ENCODE measurements at regions not wholly inside any gene's neighbourhood (a gene's known extent, or its start where the extent isn't known, plus 50 kb on each side); places are given as distances from the start of the nearest gene placed in this dataset.

DNA sequence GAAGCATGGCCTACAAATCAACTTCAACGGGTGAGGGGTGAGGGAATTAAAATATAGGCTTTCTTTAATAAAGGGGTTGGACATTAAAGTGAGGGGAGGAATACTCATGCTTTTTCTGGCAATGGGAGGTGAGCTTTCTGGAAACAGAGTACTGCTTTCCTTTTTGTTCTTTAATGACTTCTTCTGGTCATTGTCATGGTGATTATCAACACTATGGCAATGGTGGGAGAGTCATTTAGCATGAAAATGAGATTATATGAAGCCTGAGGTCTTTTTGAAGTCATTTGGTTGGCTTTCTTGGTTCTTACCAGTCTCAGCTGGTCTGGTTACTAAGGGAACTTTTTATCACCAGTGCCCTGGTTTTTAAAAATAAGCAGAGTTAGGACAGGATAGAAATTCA is 475.8 kb upstream of the LRRC4C start:
- TF ChIP-seq CTCF (IDR thresholded peaks at IDR 0.05) (no peak), POLR2AphosphoS5 (IDR thresholded peaks at IDR 0.05; ENCODE audit: low read depth, low read length) (no peak), SIN3A (IDR thresholded peaks at IDR 0.05; ENCODE audit: borderline replicate concordance, insufficient read depth, low read depth, low read length) (no peak)
- TF ChIP-seq, protein P1, sequence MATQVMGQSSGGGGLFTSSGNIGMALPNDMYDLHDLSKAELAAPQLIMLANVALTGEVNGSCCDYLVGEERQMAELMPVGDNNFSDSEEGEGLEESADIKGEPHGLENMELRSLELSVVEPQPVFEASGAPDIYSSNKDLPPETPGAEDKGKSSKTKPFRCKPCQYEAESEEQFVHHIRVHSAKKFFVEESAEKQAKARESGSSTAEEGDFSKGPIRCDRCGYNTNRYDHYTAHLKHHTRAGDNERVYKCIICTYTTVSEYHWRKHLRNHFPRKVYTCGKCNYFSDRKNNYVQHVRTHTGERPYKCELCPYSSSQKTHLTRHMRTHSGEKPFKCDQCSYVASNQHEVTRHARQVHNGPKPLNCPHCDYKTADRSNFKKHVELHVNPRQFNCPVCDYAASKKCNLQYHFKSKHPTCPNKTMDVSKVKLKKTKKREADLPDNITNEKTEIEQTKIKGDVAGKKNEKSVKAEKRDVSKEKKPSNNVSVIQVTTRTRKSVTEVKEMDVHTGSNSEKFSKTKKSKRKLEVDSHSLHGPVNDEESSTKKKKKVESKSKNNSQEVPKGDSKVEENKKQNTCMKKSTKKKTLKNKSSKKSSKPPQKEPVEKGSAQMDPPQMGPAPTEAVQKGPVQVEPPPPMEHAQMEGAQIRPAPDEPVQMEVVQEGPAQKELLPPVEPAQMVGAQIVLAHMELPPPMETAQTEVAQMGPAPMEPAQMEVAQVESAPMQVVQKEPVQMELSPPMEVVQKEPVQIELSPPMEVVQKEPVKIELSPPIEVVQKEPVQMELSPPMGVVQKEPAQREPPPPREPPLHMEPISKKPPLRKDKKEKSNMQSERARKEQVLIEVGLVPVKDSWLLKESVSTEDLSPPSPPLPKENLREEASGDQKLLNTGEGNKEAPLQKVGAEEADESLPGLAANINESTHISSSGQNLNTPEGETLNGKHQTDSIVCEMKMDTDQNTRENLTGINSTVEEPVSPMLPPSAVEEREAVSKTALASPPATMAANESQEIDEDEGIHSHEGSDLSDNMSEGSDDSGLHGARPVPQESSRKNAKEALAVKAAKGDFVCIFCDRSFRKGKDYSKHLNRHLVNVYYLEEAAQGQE (IDR thresholded peaks at IDR 0.05; ENCODE audit: insufficient read depth in 1 of 2, low read depth in 2 of 2, low read length in 1 of 2), result no peak

Data from Panc1 (cell line).